ENCODE measurements at regions not wholly inside any gene's neighbourhood (a gene's known extent, or its start where the extent isn't known, plus 50 kb on each side); places are given as distances from the start of the nearest gene placed in this dataset.

- Histone ChIP-seq H3K4me3 (no peak overlapping the region), H3K36me3 (no peaks in the 10 kb centered on the region), H3K27me3 (no peaks in the 10 kb centered on the region), H3K9me3 (no peaks in the 10 kb centered on the region), H3K4me1 (peaks cover 0 to 6% (median 0%) of the 10 kb centered on the region in 3 donors), H3K27ac (no peak overlapping the region)
- TF ChIP-seq POLR2AphosphoS5 (IDR thresholded peaks at IDR 0.05) (no peak), CTCF (IDR thresholded peaks at IDR 0.05) (no peak), EP300 (IDR thresholded peaks at IDR 0.05) (no peak), POLR2A (IDR thresholded peaks at IDR 0.05) (no peak)
- WGBS, 2 donors (ENCODE audit: low coverage in 1 of 2), result 80 to 90% methylated on average over 2 of the region's 2 CpGs
- ATAC-seq, result no peak
Measured at GRCh38 chr2:66110086-66110485, 324.8 kb upstream of the MEIS1 start.

- TF ChIP-seq CTCF (IDR thresholded peaks at IDR 0.05), result no peak
- no peak for TF ChIP-seq POLR2A (IDR thresholded peaks at IDR 0.05)
- TF ChIP-seq POLR2AphosphoS5 (IDR thresholded peaks at IDR 0.05), result no peak
- no peak for TF ChIP-seq EP300 (IDR thresholded peaks at IDR 0.05)
- Histone ChIP-seq H3K27me3 (no peaks in the 10 kb centered on the region), H3K27ac (no peak overlapping the region), H3K4me3 (no peak overlapping the region), H3K4me1 (peaks cover 0 to 13% (median 0%) of the 10 kb centered on the region in 3 donors), H3K9me3 (no peaks in the 10 kb centered on the region), H3K36me3 (no peaks in the 10 kb centered on the region)
- peak; percentile 73 for ATAC-seq
- 4 to 20% methylated on average over 1 to 2 of the region's 2 CpGs for WGBS, 2 donors (ENCODE audit: low coverage in 1 of 2)
Measured at GRCh38 chr2:66109419-66109818, 325.5 kb upstream of the MEIS1 start.

GRCh38 chr2:66105066-66105753 is 329.7 kb upstream of the MEIS1 start:
- Histone ChIP-seq H3K27me3 (no peaks in the 10 kb centered on the region), H3K27ac (no peak overlapping the region), H3K9me3 (no peaks in the 10 kb centered on the region), H3K36me3 (no peaks in the 10 kb centered on the region), H3K4me1 (peaks cover 0 to 14% (median 0%) of the 10 kb centered on the region in 3 donors), H3K4me3 (no peak overlapping the region)
- peak; percentile 47 for ATAC-seq
- TF ChIP-seq EP300 (IDR thresholded peaks at IDR 0.05), result no peak
- TF ChIP-seq POLR2AphosphoS5 (IDR thresholded peaks at IDR 0.05), result no peak
- no peak for TF ChIP-seq CTCF (IDR thresholded peaks at IDR 0.05)
- TF ChIP-seq POLR2A (IDR thresholded peaks at IDR 0.05), result no peak
- 33 to 54% methylated on average over 5 of the region's 5 CpGs for WGBS, 2 donors (ENCODE audit: low coverage in 1 of 2)

GRCh38 chr2:66103581-66103980 is 331.3 kb upstream of the MEIS1 start:
- no peaks in the 10 kb centered on the region for H3K36me3 ChIP-seq
- 83 to 87% methylated on average over 3 of the region's 3 CpGs for WGBS, 2 donors (ENCODE audit: low coverage in 1 of 2)
- H3K27me3 ChIP-seq, result no peaks in the 10 kb centered on the region
- ATAC-seq, result no peak
- TF ChIP-seq POLR2A (IDR thresholded peaks at IDR 0.05) (no peak), POLR2AphosphoS5 (IDR thresholded peaks at IDR 0.05) (no peak), CTCF (IDR thresholded peaks at IDR 0.05) (no peak), EP300 (IDR thresholded peaks at IDR 0.05) (no peak)
- no peaks in the 10 kb centered on the region for H3K9me3 ChIP-seq
- no peak overlapping the region for H3K4me3 ChIP-seq
- peaks cover 0 to 14% (median 0%) of the 10 kb centered on the region in 3 donors for H3K4me1 ChIP-seq
- H3K27ac ChIP-seq, result no peak overlapping the region

- TF ChIP-seq POLR2A (IDR thresholded peaks at IDR 0.05) (no peak), CTCF (IDR thresholded peaks at IDR 0.05) (no peak), EP300 (IDR thresholded peaks at IDR 0.05) (no peak), POLR2AphosphoS5 (IDR thresholded peaks at IDR 0.05) (no peak)
- no peaks in the 10 kb centered on the region for H3K36me3 ChIP-seq
- 69 to 86% methylated on average over 1 of the region's 1 CpG for WGBS, 2 donors (ENCODE audit: low coverage in 1 of 2)
- no peak for ATAC-seq
- no peaks in the 10 kb centered on the region for H3K27me3 ChIP-seq
- H3K9me3 ChIP-seq, result no peaks in the 10 kb centered on the region
- H3K4me3 ChIP-seq, result no peak overlapping the region
- H3K4me1 ChIP-seq, result peaks cover 0 to 14% (median 0%) of the 10 kb centered on the region in 3 donors
- no peak overlapping the region for H3K27ac ChIP-seq
Measured at GRCh38 chr2:66101206-66101605, 333.7 kb upstream of the MEIS1 start.

All from gastroesophageal sphincter (tissue), 4 donors.